CD4-positive, alpha-beta T cell treated with Interleukin-17A for 1 hour (primary cell): ENCODE measurements at regions not wholly inside any gene's neighbourhood (a gene's known extent, or its start where the extent isn't known, plus 50 kb on each side); places are given as distances from the start of the nearest gene placed in this dataset.
"Not testable (repeated sequence)": the region's sequence is repeated elsewhere in the genome, so short reads cannot be mapped to it uniquely, and the experiment has no call there.

Experiments used
- DNase-seq: peaks from one replicate; pipeline ENCODE4 v3.0.0-alpha.2; 2020

- DNase-seq, result no peak
Observed at GRCh38 chr6:98044151-98044561, 761.1 kb upstream of the MMS22L start.

GRCh38 chr6:98044791-98045470 lies 761.9 kb upstream of the MMS22L start:
- DNase-seq, result no peak

GRCh38 chr6:98047164-98047563 lies 764.1 kb upstream of the MMS22L start:
- DNase-seq, result no peak

GRCh38 chr6:98047871-98048270 lies 764.9 kb upstream of the MMS22L start:
- DNase-seq, result no peak

GRCh38 chr6:98054453-98054852 lies 771.4 kb upstream of the MMS22L start:
- no peak for DNase-seq

- no peak for DNase-seq
Observed at GRCh38 chr6:98056955-98057354, 773.9 kb upstream of the MMS22L start.

GRCh38 chr6:98067375-98067774 lies 767.0 kb upstream of the POU3F2 start:
- DNase-seq, result no peak

GRCh38 chr6:98088537-98088936 lies 745.8 kb upstream of the POU3F2 start:
- DNase-seq, result not testable (repeated sequence)

- DNase-seq, result no peak
Observed at GRCh38 chr6:98092331-98092730, 742.0 kb upstream of the POU3F2 start.

GRCh38 chr6:98094696-98095095 lies 739.7 kb upstream of the POU3F2 start:
- no peak for DNase-seq

GRCh38 chr6:98107801-98108200 lies 726.6 kb upstream of the POU3F2 start:
- DNase-seq, result no peak

- no peak for DNase-seq
Observed at GRCh38 chr6:98116455-98116854, 717.9 kb upstream of the POU3F2 start.

GRCh38 chr6:98117068-98117467 lies 717.3 kb upstream of the POU3F2 start:
- DNase-seq, result no peak

- DNase-seq, result no peak
Observed at GRCh38 chr6:98118397-98119045, 715.9 kb upstream of the POU3F2 start.

GRCh38 chr6:98124171-98124570 lies 710.2 kb upstream of the POU3F2 start:
- no peak for DNase-seq

- no peak for DNase-seq
Observed at GRCh38 chr6:98131290-98131990, 702.9 kb upstream of the POU3F2 start.

GRCh38 chr6:98136333-98136732 lies 698.0 kb upstream of the POU3F2 start:
- DNase-seq, result no peak

- no peak for DNase-seq
Observed at GRCh38 chr6:98137391-98137790, 697.0 kb upstream of the POU3F2 start.

- DNase-seq, result no peak
Observed at GRCh38 chr6:98142839-98143238, 691.5 kb upstream of the POU3F2 start.

- no peak for DNase-seq
Observed at GRCh38 chr6:98146656-98147055, 687.7 kb upstream of the POU3F2 start.

- DNase-seq, result no peak
Observed at GRCh38 chr6:98156580-98156979, 677.8 kb upstream of the POU3F2 start.

GRCh38 chr6:98179606-98180005 lies 654.8 kb upstream of the POU3F2 start:
- no peak for DNase-seq

- DNase-seq, result no peak
Observed at GRCh38 chr6:98200084-98200483, 634.3 kb upstream of the POU3F2 start.

- no peak for DNase-seq
Observed at GRCh38 chr6:98203170-98203806, 631.1 kb upstream of the POU3F2 start.
